Tibial artery (tissue), 4 donors: ENCODE measurements at regions not wholly inside any gene's neighbourhood (a gene's known extent, or its start where the extent isn't known, plus 50 kb on each side); places are given as distances from the start of the nearest gene placed in this dataset.

ENCODE experiments used
- DNase-seq, 2 donors: peaks; one replicate each; pipeline ENCODE4 v3.0.0-alpha.2; 2019
- H3K27ac ChIP-seq, 2 donors: fragments of 200-600 bp; sonication (generic) in 1 of 2; 1 replicate in 1 of 2; 2 replicates in 1 of 2; pipeline ENCODE4 v1.5.1; 2018 to 2019; ENCODE audit warnings: mild to moderate bottlenecking in 1 of 2
- H3K27me3 ChIP-seq, 2 donors: fragments of 200-600 bp; sonication (generic) in 1 of 2; one replicate each; pipeline versions ENCODE4 v1.5.1 to v1.6.0; 2016 to 2019
- H3K36me3 ChIP-seq, 3 donors: fragments of 200-600 bp; sonication (generic) in 2 of 3; one replicate each; pipeline ENCODE4 v1.5.1; 2016 to 2019; ENCODE audit warnings: mild to moderate bottlenecking in 2 of 3
- H3K4me1 ChIP-seq, 4 donors: fragments of 200-600 bp; sonication (generic) in 2 of 4; 1 replicate in 3 of 4; 2 replicates in 1 of 4; pipeline ENCODE4 v1.5.1; 2016 to 2019
- H3K4me3 ChIP-seq, 2 donors: fragments of 200-600 bp; sonication (generic) in 1 of 2; 1 replicate in 1 of 2; 2 replicates in 1 of 2; pipeline ENCODE4 v1.5.1; 2018 to 2019; ENCODE audit warnings: mild to moderate bottlenecking in 2 of 2
- H3K9me3 ChIP-seq, 3 donors: fragments of 200-600 bp; sonication (generic) in 1 of 3; one replicate each; pipeline ENCODE4 v1.5.1; 2016 to 2019
- intact Hi-C: fragments of 100-400 bp; cut with DNase I; formaldehyde crosslinking; loops from one replicate; pipeline ENCODE4 v1.15.0; 2023; ENCODE audit warnings: low total_unique reads
- TF ChIP-seq, protein P1 (sequence below), 2 experiments: fragments of 200-600 bp in 1 of 2; fragments of 450-650 bp in 1 of 2; IDR thresholded peaks; one replicate each; pipeline ENCODE4 v1.5.1; 2017 to 2019; ENCODE audit warnings: antibody characterized with exemption in 2 of 2, mild to moderate bottlenecking in 1 of 2, moderate library complexity in 1 of 2

DNA sequence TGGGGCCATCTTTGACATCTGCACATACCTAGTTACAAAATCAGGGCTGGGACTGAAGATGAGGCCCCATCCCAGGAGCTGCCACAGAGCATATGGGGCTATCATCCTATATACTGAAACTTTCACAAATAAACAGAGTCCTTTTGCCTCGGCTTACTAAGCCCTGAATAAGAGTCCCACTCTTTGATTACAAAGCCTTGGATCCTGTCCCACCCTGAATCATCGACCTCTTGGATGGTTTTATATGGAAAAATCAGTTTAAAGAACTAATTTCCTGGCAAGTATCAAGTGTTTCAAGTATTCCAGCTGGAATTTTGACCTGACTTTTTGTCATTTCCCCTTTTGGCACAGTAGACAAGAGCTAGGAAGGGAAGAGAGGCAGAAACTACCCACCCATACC, 331.3 kb upstream of the FRG2C start:
- no peaks in the 10 kb centered on the region for H3K36me3 ChIP-seq
- TF ChIP-seq, protein P1, sequence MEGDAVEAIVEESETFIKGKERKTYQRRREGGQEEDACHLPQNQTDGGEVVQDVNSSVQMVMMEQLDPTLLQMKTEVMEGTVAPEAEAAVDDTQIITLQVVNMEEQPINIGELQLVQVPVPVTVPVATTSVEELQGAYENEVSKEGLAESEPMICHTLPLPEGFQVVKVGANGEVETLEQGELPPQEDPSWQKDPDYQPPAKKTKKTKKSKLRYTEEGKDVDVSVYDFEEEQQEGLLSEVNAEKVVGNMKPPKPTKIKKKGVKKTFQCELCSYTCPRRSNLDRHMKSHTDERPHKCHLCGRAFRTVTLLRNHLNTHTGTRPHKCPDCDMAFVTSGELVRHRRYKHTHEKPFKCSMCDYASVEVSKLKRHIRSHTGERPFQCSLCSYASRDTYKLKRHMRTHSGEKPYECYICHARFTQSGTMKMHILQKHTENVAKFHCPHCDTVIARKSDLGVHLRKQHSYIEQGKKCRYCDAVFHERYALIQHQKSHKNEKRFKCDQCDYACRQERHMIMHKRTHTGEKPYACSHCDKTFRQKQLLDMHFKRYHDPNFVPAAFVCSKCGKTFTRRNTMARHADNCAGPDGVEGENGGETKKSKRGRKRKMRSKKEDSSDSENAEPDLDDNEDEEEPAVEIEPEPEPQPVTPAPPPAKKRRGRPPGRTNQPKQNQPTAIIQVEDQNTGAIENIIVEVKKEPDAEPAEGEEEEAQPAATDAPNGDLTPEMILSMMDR (IDR thresholded peaks at IDR 0.05), result no peak
- intact Hi-C loops, result no loop called here
- no peak overlapping the region for H3K27ac ChIP-seq
- no peaks in the 10 kb centered on the region for H3K9me3 ChIP-seq
- peaks cover 0 to 4% of the 10 kb centered on the region in 2 donors for H3K27me3 ChIP-seq
- no peak for DNase-seq
- peaks cover 0 to 3% (median 0%) of the 10 kb centered on the region in 4 donors for H3K4me1 ChIP-seq
- H3K4me3 ChIP-seq, result no peak overlapping the region

DNA sequence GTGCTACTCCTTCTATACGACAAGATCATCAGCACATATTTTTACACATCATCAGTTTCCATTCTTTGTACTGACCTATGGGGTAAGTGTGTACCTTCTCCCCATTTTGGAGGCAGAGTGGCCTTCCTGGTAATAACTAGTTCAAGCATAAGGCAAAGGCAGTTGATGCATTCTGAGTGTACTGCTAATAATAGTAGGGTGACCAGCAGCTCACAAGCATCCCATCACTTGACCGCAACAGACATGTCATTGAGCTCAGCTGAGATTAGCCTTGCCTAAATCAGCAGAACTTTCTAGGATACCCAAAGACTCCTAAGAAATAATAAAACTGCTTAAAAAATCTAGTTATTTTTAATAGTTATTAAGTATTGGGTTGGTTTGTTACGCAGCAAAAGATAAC, 329.8 kb upstream of the FRG2C start:
- TF ChIP-seq, protein P1 (IDR thresholded peaks at IDR 0.05), result no peak
- H3K36me3 ChIP-seq, result no peaks in the 10 kb centered on the region
- intact Hi-C loops, result no loop called here
- H3K27me3 ChIP-seq, result no peaks in the 10 kb centered on the region
- peaks cover 0 to 3% (median 0%) of the 10 kb centered on the region in 4 donors for H3K4me1 ChIP-seq
- DNase-seq, result no peak
- no peak overlapping the region for H3K27ac ChIP-seq
- H3K4me3 ChIP-seq, result no peak overlapping the region
- H3K9me3 ChIP-seq, result no peaks in the 10 kb centered on the region

DNA sequence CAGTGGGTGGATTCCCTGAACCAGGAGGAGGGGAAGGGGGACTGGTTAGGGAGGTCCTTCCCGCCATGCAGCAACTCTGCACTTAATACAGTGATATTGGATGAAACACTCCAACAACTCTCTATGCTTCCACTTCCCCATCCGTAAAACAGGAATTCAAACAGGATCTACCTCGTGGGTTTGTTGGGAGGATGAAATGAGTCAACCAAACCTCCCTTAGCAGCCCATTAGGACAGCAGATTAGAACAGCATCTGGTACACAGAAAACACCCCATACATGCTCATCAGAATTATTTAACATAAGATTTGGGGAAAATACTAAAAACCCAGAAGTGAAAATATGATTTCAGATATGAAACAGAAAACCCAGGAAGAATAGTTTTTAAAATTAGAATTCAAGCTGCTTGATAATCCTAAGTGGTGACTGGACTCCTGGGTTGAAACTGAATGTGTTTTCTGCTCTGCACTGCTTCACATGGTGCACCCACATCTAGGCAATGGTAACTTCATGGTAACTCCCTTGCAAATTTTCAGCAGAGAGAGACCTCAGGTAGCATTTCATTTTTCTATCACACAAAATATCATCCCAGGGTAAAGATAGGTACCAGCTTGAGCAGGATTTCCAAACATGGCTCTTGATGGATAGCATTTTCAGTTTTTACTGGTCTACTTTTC, 326.8 kb upstream of the FRG2C start:
- Histone ChIP-seq H3K27me3 (no peaks in the 10 kb centered on the region), H3K36me3 (no peaks in the 10 kb centered on the region), H3K4me3 (no peak overlapping the region), H3K9me3 (no peaks in the 10 kb centered on the region), H3K4me1 (peaks cover 0 to 16% (median 11%) of the 10 kb centered on the region in 4 donors), H3K27ac (no peak overlapping the region)
- TF ChIP-seq, protein P1 (IDR thresholded peaks at IDR 0.05), result no peak
- no peak for DNase-seq
- intact Hi-C loops, result no loop called here

DNA sequence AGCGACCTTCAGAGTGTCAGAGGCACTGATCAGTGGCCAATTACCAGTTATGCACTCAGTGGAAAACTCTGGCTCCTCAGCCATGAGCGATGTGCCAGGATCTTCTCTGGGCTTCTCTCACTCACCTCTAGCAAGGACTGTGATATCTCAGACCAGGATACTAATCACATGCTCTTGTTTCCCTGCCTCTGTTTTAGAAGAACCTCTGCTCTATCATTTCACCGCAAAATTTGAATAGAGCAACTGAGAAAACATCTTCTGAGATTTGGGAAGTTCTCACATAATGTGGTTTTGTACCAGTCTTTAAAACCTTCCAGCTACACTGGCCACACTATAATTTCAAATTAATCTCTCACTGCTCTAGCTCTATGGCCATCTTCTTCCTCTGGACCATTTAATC, 325.8 kb upstream of the FRG2C start:
- Histone ChIP-seq H3K36me3 (no peaks in the 10 kb centered on the region), H3K9me3 (no peaks in the 10 kb centered on the region), H3K4me3 (no peak overlapping the region), H3K27ac (no peak overlapping the region), H3K4me1 (peaks cover 0 to 13% (median 11%) of the 10 kb centered on the region in 4 donors), H3K27me3 (no peaks in the 10 kb centered on the region)
- TF ChIP-seq, protein P1 (IDR thresholded peaks at IDR 0.05), result no peak
- no peak for DNase-seq
- intact Hi-C loops, result no loop called here

DNA sequence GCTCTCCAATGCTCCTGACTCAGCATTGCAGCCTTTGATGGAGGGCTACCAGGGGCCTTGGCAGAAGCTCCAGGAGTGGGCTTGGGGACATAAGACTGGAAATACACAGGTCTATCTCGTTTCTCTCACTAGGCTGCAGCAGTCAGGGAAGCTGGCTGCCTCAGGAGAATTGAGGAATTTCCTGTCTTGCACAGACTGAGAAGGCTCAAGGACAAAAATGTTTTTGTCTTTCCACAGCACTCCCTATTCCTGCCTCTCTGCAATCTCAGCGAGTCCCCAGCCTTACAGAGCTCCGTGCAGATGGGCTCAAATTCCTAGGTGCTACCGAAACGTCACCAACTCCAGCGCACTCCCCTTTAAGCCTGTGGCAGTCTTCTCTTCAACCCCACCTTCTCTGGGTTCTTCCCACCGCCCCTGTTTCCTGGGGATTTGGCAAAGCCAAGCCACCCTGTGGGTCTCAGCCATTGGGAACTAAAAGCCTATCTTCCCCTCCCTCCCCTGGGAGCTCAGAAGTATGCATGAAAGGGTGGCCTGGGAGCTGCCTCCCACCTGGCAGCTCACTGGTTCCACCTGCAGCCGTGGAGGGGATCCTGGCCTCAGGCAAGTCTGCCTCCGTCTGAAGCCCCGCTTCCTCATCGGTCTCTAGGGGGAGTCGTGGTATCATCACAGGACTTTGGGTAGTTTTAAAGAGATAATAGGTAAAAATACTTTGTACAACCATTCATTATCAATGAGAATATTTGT, 322.6 kb upstream of the FRG2C start:
- Histone ChIP-seq H3K4me1 (peaks cover 0 to 13% (median 11%) of the 10 kb centered on the region in 4 donors), H3K9me3 (no peaks in the 10 kb centered on the region), H3K27me3 (no peaks in the 10 kb centered on the region), H3K27ac (no peak overlapping the region), H3K36me3 (no peaks in the 10 kb centered on the region), H3K4me3 (no peak overlapping the region)
- intact Hi-C loops, result no loop called here
- TF ChIP-seq, protein P1 (IDR thresholded peaks at IDR 0.05), result no peak
- DNase-seq, result no peak
